ENCODE measurements at regions not wholly inside any gene's neighbourhood (a gene's known extent, or its start where the extent isn't known, plus 50 kb on each side); places are given as distances from the start of the nearest gene placed in this dataset.
A peak's percentile ranks its signal among the peaks of the same experiment; 100 is the strongest.
"Not testable (repeated sequence)": the region's sequence is repeated elsewhere in the genome, so short reads cannot be mapped to it uniquely, and the experiment has no call there.

DNA sequence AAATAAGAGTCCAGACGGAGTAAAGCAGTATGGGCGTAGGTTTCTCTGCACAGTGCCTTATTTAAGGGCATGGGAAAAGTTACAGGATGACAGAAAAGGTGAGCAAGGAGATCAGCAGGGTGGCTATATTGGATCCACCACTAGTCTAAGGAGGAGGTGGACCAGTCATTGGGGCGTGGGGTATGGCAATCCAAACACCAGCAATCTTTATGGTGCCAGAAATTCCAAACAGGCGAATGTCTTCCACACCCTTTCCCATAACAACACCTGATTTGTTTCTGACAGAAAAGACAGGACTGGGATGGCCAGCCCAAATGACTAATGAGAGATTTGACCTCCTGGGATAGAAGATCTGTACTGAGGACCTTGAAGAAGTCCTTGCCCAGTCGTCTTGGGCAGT is 181.8 kb upstream of the MBL2 start:
- no peak for DNase-seq (ENCODE audit: low read depth)

DNA sequence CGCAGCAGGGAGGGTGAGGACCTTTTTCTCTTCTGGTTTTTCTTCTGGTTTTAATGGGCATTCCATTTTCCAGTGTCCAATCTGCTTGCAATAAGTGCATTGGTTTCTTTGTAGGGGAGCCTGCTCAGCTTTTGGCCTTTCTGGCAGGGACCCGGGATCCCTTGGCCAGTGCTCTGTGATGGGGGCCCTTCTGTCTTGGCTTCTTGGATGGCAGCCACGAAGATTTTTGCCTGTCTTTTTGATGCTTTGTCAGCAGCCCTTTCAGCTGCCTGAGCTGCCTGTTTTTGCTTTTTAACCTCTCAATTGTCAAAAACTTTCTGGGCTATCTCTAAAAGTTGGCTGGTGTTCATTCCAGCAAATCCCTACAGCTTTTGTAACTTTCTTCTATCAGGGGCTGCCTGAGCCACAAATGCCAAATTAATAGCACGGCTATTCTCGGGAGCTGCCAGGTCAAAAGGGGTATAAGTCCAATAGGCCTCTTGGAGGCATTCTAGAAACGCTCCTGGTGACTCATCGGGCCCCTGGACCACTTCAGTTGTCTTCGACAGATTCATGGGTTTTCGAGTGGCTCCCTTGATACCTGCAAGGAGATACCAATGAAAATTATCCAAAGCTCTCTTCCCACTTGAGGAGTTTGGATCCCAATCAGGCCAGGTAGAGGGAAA is 179.9 kb upstream of the MBL2 start:
- no peak for DNase-seq (ENCODE audit: low read depth)

DNA sequence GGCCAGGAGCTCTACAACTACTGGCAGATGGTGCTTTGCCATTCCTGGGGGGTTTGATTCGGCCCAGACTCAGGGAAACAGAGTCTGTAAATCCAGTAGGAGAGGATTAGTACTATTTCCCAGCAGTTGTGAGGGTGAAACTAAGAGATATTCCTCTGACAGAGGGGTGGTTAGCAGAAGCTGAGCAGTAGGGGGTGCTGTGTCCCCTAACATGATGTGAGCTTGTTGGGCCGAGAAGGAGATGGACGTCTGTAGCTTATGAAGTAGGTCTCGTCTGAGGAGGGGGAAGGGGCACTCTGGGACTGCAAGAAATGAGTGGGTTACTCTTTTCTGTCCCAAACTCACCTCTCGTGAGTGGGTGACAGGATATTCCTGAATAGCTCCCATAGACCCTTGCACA is 179.2 kb upstream of the MBL2 start:
- DNase-seq (ENCODE audit: low read depth) = peak; percentile 7

DNA sequence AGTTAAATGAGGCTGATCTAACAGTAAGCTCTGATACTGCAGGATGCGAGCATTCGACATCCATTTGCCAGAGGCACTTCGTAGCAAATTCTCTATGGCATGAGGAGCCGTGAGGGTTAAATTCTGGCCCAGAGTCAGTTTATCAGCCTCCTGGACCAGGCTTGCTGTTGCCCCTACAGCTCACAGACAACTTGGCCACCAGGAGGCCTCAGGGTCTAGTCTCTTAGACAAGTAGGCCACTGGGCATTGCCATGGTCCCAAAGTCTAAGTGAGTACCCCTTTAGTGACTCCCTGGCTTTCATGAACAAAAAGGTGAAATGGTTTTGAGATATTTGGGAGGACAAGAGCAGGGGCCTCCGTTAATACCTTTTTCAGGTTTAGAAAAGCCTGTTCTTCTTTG is 178.0 kb upstream of the MBL2 start:
- no peak for DNase-seq (ENCODE audit: low read depth)

DNA sequence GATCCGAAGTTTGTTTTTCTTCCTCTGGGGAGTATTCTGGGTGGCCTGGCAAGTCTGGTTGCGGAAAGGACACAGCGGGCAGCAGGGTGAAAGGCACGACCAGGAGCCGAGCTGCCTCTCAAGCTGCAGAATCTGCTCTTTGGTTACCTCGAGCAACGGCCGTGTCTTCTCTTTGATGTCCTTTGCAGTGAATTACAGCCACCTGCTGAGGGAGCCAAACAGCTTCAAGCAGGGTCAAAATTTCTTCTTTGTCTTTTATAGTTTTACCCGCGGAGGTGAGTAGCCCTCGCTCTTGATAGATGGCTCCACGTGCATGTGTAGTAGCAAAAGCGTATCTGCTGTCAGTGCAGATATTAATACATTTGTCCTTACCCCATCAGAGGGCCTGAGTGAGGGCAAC is 177.3 kb upstream of the MBL2 start:
- no peak for DNase-seq (ENCODE audit: low read depth)

DNA sequence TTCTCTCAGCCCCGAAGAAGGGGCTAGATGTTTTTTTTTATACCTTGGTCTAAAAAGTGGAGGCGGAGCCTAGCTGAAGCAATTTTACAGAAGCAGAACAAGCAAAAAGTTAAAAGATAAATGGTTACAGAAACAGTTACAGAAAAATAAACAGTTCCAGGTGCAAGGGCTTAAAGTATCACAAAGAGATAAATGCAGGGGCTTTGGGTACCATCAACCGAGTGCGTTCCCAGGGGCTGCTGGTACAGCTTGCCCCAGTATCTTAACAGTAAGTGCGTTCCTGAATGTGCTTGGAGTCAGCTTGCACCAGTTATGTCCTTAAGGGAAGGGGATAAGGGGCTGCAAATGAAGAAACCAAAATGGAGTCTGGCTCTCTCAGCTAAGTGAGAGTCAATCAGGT is 173.9 kb upstream of the MBL2 start:
- no peak for DNase-seq (ENCODE audit: low read depth)

DNA sequence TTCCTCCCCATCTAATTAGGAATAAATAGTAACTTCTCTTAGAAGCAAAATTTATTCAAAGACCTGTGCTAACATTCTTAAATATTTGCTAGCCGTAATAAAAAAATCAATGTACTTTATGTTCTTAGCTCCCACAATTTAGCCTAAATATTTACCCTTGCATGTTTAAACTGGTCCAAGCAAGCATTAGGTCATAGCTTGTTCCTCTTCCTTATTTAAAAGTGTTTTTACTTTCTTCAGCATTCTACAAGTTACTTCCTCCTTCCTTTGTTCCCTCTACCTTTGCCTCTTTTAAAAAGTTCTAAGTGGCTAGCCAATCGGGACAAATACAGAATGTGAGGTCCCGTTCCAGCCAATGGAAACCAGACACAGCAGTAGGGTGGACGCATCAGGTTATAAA is 172.9 kb upstream of the MBL2 start:
- DNase-seq (ENCODE audit: low read depth) = not testable (repeated sequence)

DNA sequence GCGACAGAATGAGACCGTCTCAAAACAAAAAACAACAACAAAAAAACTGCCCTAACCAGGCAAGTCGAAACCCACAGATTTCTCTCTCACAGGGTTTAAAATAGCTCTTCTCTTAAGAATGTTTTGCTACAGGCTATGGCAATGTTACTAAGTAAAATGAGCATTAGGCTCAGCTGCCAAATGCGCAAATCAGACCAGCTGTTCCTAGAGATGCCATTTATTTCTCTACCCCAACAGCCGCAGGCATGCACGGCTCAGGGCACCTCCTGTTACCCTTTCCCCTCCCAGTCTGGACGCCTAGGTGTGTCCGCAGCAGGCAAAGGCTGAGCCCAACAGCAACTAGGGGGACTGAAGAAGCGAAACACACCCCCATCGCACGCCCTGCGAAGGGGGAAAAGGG is 168.3 kb upstream of the MBL2 start:
- DNase-seq (ENCODE audit: low read depth) = no peak

DNA sequence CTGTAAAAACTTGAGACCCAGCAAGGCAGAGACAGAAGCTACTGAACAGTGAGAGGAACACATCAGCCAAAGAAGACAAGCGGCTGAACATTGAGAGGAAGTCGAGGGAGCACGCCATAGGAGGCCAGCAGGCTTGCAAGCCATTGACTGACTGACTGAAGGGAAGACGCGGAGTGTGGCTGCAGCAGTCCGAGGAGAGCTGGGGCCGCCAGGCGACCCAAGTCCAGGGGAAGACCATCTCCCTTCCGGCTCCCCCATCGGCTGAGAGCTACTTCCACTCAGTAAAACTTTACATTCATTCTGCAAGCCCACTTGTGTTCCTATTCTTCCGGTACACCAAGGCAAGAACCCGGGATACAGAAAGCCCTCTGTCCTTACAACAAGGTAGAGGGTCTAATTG is 167.3 kb upstream of the MBL2 start:
- no peak for DNase-seq (ENCODE audit: low read depth)

DNA sequence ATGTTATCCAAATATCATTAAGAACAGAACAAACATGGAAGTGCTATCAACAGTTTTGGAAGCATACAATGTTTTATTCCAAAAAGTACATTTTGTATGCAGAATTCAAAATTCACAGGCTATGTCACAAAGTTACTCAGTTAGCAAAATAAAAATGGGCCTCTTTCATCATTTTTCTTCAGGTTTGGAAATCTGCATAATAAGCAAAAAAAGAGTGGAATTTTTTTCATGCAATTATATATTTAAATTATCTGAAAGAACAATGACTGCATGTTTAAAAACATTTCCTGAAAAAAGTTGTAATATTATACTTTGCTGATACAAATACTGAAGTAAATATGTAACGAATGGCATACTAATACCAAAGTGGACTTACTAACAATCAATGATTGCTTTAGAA is 161.2 kb upstream of the MBL2 start:
- no peak for DNase-seq (ENCODE audit: low read depth)

DNA sequence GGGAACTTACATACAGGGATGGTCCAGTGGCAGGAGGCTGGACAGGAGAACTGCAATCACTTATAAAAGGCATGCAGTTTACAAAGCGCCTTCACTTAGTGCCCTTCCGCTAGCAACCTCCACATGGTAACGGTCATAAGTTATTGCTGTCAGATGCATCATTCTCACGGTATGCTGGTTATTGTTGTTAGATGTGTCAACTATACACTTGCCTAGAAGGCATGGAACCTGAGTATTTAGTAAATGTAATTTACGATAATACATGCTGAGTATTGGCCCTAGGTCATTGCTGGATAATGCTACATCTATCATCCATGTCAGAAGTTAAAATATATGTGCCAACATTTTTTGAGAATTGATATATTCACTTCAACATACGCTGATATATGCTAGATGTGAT is 155.1 kb upstream of the MBL2 start:
- DNase-seq (ENCODE audit: low read depth) = no peak

DNA sequence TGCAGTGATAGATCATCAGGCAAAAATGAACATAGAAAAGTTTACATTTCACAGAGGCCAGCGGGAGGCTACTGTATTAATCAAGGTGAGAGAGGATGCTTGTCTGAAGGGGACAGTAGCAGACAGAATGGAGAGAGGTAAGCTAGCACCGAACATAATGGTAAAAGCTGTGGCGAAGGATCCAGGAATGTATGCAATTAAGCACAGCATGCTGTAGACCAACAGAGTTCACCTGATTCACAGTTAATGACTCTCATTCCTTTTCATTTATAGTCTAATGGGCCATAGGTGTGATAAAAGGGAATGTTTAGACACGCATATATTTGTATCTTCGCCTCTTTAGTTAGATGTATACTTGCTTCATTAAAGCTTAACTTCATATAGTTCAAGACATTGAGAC is 150.9 kb upstream of the MBL2 start:
- DNase-seq (ENCODE audit: low read depth) = no peak

DNA sequence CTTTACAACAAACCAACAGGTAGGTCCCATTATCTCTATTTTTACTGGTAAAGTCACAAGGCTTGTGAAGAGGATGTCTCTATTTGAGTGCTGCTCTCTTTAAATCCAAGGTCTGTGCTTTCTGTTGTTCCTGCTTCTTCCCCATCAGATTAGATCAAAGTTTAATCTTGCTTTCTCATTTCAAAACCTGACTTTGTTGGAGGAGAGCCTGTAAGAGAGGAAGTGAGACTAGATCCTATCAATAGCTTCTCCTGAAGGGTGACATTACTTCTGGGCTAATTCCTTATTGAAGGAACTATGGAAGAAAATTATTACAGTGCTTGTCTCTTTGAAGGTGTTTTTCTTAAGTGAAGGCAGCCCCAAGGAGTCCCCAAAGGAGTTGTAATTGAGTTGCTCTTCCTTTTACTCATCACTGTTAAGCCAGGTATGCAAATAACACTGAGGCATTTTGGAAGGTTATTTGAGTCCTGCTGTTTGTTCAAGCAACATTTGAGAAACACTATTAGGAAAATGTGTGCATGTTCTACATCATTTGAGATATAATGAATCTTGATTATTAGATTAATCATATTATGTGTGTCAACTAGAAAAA is 146.2 kb upstream of the MBL2 start:
- DNase-seq (ENCODE audit: low read depth) = no peak

DNA sequence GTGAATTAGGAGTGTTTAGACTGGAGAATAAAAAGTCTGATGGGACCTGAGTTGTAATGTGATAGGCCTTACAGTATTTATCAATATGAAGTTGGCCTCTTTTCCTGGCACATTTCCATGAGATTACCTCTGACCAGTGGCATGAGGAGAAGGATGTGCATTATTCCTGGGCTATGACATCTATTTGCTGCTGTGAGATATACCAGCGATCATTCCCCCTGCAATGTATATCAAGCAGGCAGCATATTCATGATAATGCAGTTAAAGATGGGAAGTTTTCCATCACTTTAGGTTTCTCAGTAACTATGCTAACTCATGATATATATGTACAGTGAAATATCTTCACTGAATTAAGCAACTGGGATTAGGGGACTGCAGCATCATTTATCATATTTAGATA is 142.8 kb upstream of the MBL2 start:
- DNase-seq (ENCODE audit: low read depth) = no peak

DNA sequence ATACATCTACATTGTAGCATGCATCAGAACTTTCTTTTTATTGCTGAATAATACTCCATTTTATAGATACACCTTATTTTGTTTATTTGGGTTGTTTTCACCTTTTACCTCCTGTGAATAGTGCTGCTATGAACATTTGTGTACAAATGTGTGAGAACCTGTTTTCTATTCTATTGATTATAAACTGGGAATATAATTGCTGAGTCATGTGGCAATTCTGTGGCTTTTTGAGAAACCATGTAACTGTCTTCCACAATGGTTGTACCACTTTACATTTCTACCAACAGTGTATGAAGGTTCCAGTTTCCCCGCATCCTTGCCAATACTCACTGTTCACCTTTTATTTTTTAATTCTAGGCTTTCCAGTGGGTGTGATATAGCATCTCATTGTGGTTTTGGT is 138.6 kb upstream of the MBL2 start:
- no peak for DNase-seq (ENCODE audit: low read depth)

DNA sequence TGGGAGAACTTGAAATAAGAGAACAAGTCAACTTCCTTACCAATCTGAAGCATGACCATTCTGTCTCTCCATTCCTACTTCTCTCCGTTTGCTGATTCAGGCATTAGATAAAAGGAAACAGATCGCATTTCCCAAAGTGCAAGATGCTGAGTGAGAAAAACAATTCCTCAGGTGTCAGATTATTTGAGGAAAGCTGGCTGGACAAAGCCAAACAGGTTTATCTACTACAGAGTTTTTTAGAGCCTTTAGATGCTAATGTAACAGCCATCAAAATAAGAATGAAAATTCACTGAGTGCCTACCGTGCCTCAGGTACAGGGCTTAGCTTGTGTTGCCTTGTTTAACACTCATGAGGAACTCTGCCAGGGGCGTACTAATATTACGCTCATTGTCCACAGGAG is 135.9 kb upstream of the MBL2 start:
- DNase-seq (ENCODE audit: low read depth) = no peak

DNA sequence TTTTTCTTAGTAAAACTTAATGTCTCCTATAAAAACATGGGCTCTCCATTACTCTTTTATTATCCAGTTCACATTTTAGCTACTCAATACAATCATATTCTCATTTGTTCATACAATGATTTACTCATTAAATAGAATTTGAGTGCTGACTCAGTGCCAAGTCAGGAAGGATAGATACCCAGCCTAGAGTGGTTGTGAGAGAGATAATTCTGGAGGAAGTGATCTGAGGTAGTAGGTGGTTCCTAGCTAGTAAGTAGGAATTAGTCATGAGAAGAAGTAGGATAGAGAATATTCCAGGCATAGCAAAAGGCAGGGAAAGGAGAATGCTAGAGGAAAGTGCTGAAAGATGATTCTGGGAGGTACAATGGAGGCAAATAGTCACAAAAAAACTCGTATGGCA is 133.5 kb upstream of the MBL2 start:
- DNase-seq (ENCODE audit: low read depth) = no peak

DNA sequence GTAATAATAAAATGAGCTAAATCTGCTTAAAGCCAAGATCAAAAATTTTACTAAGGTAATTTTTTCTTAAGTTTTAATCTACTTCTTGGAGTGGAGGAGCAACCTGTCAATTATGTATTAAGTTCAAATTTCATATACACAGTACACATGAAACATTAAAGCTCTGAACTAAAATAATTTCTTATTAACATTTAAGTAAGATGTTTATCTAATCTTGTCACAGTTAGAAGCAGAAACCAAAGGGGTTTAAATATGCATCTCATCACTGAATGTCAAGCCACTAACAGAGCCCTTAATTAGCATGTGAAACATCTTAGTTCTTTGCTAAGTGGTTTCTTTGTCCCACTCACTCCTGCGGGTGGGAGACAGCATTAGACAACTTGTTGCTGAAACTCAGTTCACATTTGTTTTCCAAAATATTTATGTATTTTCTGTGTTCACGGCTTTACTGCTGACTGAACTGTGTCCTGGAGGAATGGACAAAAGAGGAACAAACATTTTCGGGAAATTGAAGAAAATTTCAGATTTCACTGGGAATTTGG is 130.9 kb upstream of the MBL2 start:
- no peak for DNase-seq (ENCODE audit: low read depth)

DNA sequence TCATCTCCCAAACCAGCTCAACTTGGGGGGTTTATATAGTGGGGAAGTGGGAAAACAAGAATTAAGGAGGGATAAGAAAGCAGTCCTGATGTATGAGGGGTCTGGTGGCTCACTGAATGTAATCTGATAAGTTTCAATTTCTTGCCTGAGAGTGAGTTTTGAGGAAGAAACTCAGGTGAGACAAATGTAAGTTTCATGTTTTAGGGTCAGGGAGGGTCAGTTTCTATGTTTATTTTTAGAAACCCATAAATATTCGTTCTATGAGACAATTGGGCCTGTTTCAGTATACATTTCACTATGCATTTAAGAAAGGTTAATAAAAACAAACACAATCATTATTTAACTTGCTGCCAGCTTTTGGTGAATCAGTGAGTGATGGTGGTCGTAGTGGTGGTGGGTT is 128.0 kb upstream of the MBL2 start:
- DNase-seq (ENCODE audit: low read depth) = no peak

DNA sequence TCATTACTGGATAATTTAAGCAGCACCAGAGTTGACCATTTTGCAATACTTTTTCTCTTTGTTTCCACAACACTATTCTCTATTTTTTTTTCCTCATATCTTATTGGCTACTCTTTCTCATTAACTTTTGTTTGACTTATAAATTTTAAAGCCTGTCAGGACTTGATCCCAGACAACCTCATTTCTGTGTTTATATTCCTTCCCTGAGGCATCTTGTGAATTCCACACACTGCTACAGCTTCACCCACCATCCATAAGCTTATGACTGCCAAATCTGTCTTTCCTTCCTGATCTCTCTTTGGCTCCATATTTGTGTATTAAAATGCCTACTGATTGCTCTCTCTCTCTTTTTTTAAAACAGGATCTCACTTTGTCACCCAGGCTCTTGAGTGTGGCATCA is 124.6 kb upstream of the MBL2 start:
- no peak for DNase-seq (ENCODE audit: low read depth)

DNA sequence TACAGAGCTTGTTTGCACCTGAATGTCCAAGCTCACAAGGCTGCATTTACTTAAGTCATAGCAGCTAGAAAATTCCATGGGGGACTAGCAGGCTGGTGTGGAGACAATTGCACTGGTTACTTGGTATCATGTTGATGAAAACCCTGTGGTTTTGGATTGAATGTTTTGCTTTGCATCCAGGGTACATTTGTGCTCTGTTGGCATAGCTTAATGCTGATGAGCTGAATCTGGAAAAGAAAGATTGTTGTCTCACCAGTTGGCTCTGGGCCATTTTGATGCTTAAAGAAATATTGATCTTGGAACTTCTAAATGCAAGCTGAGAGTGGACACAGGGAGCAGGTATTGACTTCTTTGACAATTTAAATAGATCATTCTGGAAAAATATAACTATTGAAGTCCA is 122.5 kb upstream of the MBL2 start:
- no peak for DNase-seq (ENCODE audit: low read depth)

DNA sequence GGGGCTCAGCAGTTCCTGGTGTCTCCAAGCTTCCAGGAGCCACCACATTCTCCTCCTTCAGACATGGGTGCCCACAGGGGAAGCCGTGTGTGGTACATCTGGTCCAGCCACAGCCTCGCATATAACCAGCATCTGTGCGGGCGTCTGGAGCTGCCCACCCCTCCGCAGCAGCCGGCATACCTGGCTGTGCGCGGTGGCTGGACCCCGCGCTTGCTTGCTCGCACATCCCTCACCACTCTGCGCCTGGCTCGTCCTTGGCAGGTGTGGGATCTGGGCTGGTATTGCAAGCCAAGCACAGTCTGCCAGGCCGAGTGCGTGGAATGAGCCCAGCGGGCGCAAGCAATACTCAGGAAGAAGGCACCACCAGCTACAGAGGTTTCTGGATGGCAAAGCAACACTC is 117.7 kb upstream of the MBL2 start:
- DNase-seq (ENCODE audit: low read depth) = no peak

DNA sequence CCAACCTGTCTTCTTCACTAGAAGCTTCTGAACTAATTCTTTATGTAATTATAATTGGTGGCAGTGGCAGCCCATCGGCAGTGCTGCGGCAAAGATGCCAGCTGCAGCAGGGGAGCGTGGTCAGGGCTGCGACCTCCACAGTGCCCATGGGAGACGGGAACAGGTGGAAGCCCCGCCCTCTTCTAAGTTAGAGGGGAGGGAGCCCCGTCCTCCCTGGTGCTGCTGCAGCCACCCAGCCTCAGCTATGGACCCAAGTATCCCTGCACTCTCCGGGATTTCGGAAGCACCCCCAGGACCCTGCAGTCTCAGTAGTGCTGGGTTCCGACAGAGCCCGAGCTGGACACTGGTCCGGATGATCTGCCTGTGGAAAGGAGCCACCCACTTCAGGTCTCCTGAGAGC is 117.0 kb upstream of the MBL2 start:
- no peak for DNase-seq (ENCODE audit: low read depth)
